ENCODE measurements at regions not wholly inside any gene's neighbourhood (a gene's known extent, or its start where the extent isn't known, plus 50 kb on each side); places are given as distances from the start of the nearest gene placed in this dataset.

DNA sequence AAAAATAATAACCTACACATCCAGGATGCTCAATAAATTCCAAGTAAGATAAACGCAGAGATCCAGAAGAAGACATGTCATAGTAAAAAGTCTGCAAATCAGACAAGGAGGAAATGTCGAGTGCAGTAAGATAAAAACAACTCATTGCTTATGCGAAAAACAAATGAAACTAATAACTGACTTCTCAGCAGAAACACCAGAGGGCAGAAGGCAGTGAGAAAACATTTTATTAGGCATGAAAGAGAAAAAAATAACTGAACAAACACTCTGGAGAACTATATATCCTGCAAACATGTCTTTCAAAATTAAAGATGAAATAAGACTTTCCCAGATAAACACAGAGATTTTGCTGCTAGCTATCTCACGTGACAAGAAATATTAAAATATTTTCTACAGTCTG is 201.3 kb upstream of the CTSO start:
- DNase-seq = no peak

- DNase-seq = peak; percentile 11 to 55
Measured at GRCh38 chr4:156146571-156146970, 192.9 kb upstream of the CTSO start.

GRCh38 chr4:156144961-156145360 is 191.3 kb upstream of the CTSO start:
- no peak for DNase-seq

DNA sequence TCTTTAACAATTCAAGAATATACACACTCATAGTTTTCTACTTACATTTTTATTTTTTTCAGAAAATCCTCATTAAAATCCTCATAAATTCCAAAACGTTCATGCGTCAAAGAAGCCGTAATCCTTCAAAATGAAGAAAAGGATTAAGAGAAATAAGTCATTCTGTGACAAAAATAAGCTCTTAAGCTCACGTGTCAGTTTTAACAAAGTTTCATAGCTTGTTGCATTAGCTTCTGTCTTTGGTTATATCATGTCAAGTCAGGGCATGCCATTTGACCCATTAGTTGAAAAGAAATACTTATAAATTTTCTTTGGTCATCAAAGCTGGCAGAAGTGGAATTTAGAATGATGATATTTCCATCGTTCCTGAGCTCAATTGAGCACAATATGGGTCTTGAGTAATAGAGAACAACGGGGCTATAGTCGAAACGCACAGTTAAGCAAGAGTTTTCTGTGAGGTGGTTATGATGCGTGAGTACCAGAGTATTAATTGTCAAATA is 185.2 kb upstream of the CTSO start:
- DNase-seq = no peak

GRCh38 chr4:156137679-156138473 is 184.2 kb upstream of the CTSO start:
- peak; percentile 87 to 96 for DNase-seq

- no peak for DNase-seq
Measured at GRCh38 chr4:156132196-156132595, 178.5 kb upstream of the CTSO start.

GRCh38 chr4:156128616-156129015 is 174.9 kb upstream of the CTSO start:
- no peak for DNase-seq

DNA sequence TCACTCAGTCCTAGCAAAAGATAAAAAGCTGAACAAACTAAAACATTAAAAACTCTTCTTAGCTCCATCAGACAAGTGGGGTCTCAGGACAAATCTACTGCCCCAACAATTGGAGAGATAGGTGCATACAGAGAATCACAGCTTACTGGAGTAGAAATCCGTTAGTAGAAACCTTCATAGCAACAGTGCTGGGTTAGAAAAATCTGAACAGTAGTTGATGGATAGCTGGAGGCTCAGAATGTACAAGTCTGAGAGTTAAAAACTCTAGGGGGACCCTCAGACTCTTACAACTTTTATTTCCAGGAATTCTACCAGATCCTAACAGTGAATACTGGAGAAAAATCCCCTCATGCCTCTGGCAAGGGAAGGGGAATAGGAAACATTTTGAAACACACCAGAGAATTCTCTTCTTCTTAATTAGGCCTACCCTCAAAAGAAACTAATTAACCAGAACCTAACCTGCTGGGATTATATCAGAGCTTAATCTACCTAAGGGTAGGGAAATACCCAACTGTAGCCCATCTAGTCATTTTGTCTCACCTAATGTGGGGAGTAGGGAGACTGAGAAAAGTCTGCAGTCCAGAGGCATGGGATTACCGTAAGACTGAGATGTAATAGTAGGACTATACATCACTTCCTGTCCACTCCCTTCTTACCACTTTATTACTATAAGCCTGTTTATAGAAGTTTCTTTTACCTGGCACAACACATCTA is 165.0 kb upstream of the CTSO start:
- DNase-seq = no peak

GRCh38 chr4:156117743-156118142 is 164.1 kb upstream of the CTSO start:
- no peak for DNase-seq

GRCh38 chr4:156116991-156117390 is 163.3 kb upstream of the CTSO start:
- DNase-seq = no peak

- peak; percentile 7 to 56 for DNase-seq
Measured at GRCh38 chr4:156113138-156113765, 159.6 kb upstream of the CTSO start.

- no peak for DNase-seq
Measured at GRCh38 chr4:156111686-156112085, 158.0 kb upstream of the CTSO start.

DNA sequence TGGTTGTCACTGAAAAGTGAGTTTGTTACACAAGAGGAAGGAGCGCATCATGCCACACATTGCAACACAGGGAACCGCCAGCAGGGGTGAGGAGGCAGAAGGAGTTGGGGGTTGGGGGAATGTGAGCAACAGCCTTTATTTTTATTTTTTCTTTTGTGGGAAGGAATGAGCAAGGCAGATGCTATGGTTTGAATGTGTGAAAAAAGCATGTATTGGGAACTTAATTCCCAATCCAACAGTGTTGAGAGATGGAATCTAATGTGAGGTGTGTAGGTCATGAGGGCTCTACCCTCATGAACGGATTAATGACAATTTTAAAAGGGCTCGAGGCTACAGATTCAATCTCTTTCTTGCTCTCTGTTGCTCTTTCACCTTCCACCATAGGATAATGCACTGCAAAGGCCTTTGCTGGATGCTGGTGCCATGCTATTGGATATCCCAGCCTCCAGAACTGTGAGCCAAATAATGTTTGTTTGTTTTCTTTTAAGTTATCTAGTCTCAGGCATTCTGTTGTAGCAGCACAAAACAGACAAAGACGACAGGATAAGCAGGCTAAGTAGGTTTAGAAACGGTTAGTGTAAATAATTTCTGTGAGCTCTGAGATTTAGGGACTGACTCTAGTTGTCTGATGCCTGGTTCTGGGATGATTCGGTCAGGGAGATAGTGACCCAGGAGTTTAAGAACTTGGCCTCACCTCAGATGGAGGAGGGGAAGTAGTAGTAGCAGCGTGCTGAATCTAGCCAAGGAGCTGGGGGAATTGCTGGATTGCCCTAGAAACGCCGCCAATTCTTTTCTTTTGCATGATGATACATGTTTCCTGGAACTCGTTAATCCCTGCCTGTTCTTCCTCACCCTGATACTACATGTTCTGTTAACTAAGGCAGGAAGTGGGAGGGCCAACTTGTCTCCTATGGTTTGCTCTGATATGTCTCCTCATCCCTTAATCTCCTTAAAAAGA is 156.6 kb upstream of the CTSO start:
- no peak for DNase-seq

- DNase-seq = peak in 1 of 2 experiments; percentile 52
Measured at GRCh38 chr4:156109087-156109486, 155.4 kb upstream of the CTSO start.

- DNase-seq = no peak
Measured at GRCh38 chr4:156103311-156103710, 149.6 kb upstream of the CTSO start.

DNA sequence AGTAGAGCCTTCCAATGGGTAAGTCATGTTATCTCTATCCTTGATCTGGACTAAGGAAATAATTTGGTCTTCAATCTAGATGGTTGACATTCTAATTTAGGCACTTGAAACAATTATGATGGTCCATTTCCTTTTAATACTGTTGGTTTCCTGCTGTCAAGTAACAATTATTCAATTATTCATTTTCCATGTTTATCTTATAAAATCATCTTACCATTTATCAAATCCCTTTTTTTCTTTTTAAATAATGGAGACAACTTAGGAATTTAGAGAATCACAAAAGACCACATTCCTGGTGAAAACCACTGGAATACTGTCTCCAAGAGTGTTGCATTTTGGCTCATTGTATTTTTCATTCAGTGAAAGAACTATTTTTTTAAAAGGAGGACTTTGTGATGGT is 148.7 kb upstream of the CTSO start:
- DNase-seq = no peak

DNA sequence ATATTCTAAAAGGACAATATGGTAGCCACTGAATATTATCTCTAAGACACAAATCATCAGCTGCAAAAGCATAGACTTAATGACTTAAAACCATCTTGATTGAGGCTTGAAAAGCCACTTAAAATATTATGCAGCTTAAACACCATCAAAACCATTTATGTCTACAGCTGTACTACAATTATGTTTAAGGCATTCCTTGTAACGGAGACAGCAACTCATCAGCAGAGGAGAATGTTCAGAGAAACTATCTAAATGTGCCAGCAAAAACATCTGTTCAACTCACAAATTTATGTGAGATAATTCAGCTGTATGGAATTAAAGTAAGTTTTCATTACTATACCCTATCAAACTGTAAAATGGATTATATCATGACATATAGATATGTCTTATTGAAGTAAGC is 147.9 kb upstream of the CTSO start:
- DNase-seq = no peak

- DNase-seq = no peak
Measured at GRCh38 chr4:156100651-156101050, 147.0 kb upstream of the CTSO start.

DNA sequence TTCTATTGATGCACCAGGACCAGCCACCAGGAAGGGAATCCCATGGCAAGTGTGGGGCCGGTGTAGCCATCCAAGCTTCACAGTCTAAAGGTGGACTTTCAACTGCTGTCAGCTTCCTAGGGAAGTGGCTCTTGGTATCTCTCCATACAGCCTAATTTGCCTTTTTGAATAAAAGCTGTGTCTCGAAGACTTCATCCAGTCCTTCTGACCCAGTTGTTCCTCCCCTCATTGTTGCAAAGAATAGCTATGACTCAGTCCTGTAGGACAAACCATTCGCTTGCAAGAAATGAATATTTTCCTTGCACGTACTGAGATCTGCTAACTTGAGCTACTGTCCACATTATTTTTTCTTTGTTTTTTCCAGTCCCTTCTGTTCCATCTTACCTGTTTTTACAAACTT is 145.1 kb upstream of the CTSO start:
- no peak for DNase-seq

DNA sequence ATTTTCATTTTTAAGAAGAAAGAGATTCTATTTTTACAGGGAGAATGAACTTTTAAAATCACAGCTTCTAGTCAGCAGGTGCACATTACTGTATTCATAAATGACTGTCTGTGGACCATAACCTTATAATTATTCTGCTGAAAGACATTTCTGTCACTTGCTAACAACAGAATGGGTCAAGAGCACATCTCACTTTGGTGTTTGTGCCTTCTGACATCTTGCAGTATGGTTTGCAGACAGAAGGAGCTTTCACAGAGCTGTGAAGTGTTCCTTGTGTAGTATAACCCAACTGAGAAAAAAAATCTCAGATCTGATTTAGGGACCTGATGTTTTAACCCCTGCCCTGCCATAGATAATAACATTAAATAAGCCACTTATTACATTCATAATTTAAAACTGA is 131.4 kb upstream of the CTSO start:
- peak in 1 of 2 experiments; percentile 3 for DNase-seq

DNA sequence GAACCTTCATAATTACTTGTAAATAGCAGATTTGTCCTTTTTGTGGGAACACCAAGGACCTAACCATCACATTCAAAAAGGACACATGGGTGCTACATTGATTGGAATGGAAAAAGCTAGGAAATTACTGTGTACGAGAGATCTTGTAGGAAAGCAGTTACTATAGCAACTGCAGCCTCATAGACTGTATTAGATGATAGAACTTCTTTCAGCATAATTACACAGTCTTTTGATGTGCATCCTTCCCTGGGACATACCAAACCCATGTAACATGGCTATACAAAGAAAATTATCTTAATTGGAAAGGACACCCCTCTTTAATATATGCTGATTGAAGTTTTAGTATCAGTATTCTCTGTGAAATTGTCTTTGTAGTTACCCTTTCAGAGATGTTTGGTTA is 130.7 kb upstream of the CTSO start:
- peak in 1 of 2 experiments; percentile 35 for DNase-seq

DNA sequence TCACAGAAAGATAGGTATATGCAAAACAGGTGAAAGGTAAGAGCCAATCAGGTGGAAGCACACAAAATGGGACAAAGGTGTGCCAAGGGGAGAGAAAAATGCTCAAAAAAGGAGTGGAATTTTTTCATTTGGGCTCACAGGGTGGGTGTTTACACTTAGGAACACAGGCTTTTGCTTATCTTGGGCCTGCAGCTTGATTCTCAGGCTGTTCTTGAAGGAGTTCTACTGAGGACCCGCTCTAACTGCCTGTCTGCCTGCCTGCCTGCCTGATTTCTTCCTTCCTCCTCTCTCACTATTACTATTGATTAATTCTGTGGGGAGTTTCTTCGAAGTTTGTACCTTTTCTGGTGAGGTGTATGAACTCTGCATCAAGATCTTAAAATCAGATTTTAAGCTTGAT is 120.3 kb upstream of the CTSO start:
- DNase-seq = no peak

DNA sequence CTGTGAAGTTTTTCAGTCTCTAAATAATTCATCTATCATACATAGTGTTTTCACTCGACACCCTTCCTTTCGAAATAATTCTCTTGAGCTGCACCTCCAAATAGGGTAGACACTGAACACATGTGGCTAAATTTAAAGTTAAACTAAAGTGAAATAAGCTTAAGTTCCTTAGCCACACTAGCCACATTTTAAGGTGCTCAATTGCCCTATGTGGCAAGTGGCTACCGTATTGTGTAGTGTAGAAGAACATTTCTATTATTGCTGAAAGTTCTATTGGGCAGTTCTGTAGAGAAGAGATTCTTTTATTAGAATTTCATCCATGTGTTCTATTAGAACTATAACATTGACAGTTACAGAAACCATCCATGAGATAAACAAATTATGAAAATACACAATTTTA is 107.0 kb upstream of the CTSO start:
- no peak for DNase-seq

Data from NCI-H2081 (cell line).